ENCODE measurements at regions not wholly inside any gene's neighbourhood (a gene's known extent, or its start where the extent isn't known, plus 50 kb on each side); places are given as distances from the start of the nearest gene placed in this dataset.

GRCh38 chr14:104293231-104293841 lies 154.9 kb downstream of the KIF26A start:
- Histone ChIP-seq H3K4me1 (replicated peaks; ENCODE audit: insufficient read depth) (no peaks in the 10 kb centered on the region), H3K79me2 (ENCODE audit: low read depth) (no peaks in the 10 kb centered on the region), H4K20me1 (ENCODE audit: insufficient read depth) (no peaks in the 10 kb centered on the region), H3K27me3 (ENCODE audit: insufficient read depth, low read depth) (peaks cover 67% of the 10 kb centered on the region), H3K4me3 (no peak overlapping the region), H3K36me3 (ENCODE audit: low read depth) (no peaks in the 10 kb centered on the region), H3K9me3 (ENCODE audit: insufficient read depth, low read depth) (no peaks in the 10 kb centered on the region), H2AFZ (no peak overlapping the region), H3K27ac (no peak overlapping the region), H3K9me2 (ENCODE audit: insufficient read depth) (no peaks in the 10 kb centered on the region), H3F3A (ENCODE audit: insufficient read depth, low read depth) (peaks cover 10% of the 10 kb centered on the region; the same call in 1 of the 2 replicates), H3K4me2 (no peak overlapping the region)
- ChIA-PET CTCF (no interaction called here), POLR2A (ENCODE audit: unreplicated experiment) (no interaction called here)
- BruUV-seq (replicated peaks), result no TSS peak
- DNase-seq, result no peak
- TF ChIP-seq CTCF (conservative IDR thresholded peaks at IDR 0.05) (no peak), EZH2 (IDR thresholded peaks at IDR 0.05; ENCODE audit: low read depth) (no peak)
- intact Hi-C loops (cut with micrococcal nuclease; ENCODE audit: unreplicated experiment), result no loop called here

- Histone ChIP-seq H3K4me2 (no peak overlapping the region), H3K79me2 (ENCODE audit: low read depth) (no peaks in the 10 kb centered on the region), H3F3A (ENCODE audit: insufficient read depth, low read depth) (peaks cover 5% of the 10 kb centered on the region; the same call in 1 of the 2 replicates), H3K4me1 (replicated peaks; ENCODE audit: insufficient read depth) (no peaks in the 10 kb centered on the region), H4K20me1 (ENCODE audit: insufficient read depth) (no peaks in the 10 kb centered on the region), H3K9me2 (ENCODE audit: insufficient read depth) (no peaks in the 10 kb centered on the region), H3K36me3 (ENCODE audit: low read depth) (no peaks in the 10 kb centered on the region), H3K4me3 (no peak overlapping the region), H3K27ac (no peak overlapping the region), H3K9me3 (ENCODE audit: insufficient read depth, low read depth) (no peaks in the 10 kb centered on the region), H2AFZ (no peak overlapping the region), H3K27me3 (ENCODE audit: insufficient read depth, low read depth) (peaks cover 67% of the 10 kb centered on the region)
- intact Hi-C loops (cut with micrococcal nuclease; ENCODE audit: unreplicated experiment), result no loop called here
- TF ChIP-seq EZH2 (IDR thresholded peaks at IDR 0.05; ENCODE audit: low read depth) (no peak), CTCF (conservative IDR thresholded peaks at IDR 0.05) (peak; percentile 42; the same call in 1 of the 2 replicates)
- BruUV-seq (replicated peaks), result no TSS peak
- ChIA-PET POLR2A (ENCODE audit: unreplicated experiment) (no interaction called here), CTCF (no interaction called here)
- DNase-seq, result no peak
Observed at GRCh38 chr14:104293851-104294627, 155.7 kb downstream of the KIF26A start.

- no peaks in the 10 kb centered on the region for H4K20me1 ChIP-seq (ENCODE audit: insufficient read depth)
- no peak overlapping the region for H3K4me2 ChIP-seq
- H2AFZ ChIP-seq, result no peak overlapping the region
- CTCF ChIA-PET, result no interaction called here
- no peak overlapping the region for H3K27ac ChIP-seq
- DNase-seq, result no peak
- TF ChIP-seq CTCF (conservative IDR thresholded peaks at IDR 0.05), result no peak
- TF ChIP-seq EZH2 (IDR thresholded peaks at IDR 0.05; ENCODE audit: low read depth), result no peak
- no peaks in the 10 kb centered on the region for H3F3A ChIP-seq (ENCODE audit: insufficient read depth, low read depth)
- H3K36me3 ChIP-seq (ENCODE audit: low read depth), result no peaks in the 10 kb centered on the region
- intact Hi-C loops (cut with micrococcal nuclease; ENCODE audit: unreplicated experiment), result no loop called here
- POLR2A ChIA-PET (ENCODE audit: unreplicated experiment), result no interaction called here
- no TSS peak for BruUV-seq (replicated peaks)
- no peaks in the 10 kb centered on the region for H3K9me3 ChIP-seq (ENCODE audit: insufficient read depth, low read depth)
- no peaks in the 10 kb centered on the region for H3K4me1 ChIP-seq (replicated peaks; ENCODE audit: insufficient read depth)
- no peaks in the 10 kb centered on the region for H3K79me2 ChIP-seq (ENCODE audit: low read depth)
- H3K9me2 ChIP-seq (ENCODE audit: insufficient read depth), result no peaks in the 10 kb centered on the region
- no peak overlapping the region for H3K4me3 ChIP-seq
- H3K27me3 ChIP-seq (ENCODE audit: insufficient read depth, low read depth), result peaks cover 67% of the 10 kb centered on the region
Observed at GRCh38 chr14:104294628-104294982, 156.2 kb downstream of the KIF26A start.
